Right lobe of liver (tissue), 6 donors: ENCODE measurements at regions not wholly inside any gene's neighbourhood (a gene's known extent, or its start where the extent isn't known, plus 50 kb on each side); places are given as distances from the start of the nearest gene placed in this dataset.
A peak's percentile ranks its signal among the peaks of the same experiment; 100 is the strongest.

Experiments
- ATAC-seq, 4 donors: fragments of 200-7000 bp; cut with Tn5 transposase; one replicate each; pipeline ENCODE4 v1.9.1; 2020; ENCODE audit warnings: mild to moderate bottlenecking in 4 of 4, moderate library complexity in 4 of 4
- DNase-seq, 3 donors: peaks; one replicate each; pipeline ENCODE4 v3.0.0-alpha.2; 2020
- H3K27ac ChIP-seq, 3 donors: fragments of 200-600 bp; one replicate each; pipeline ENCODE4 v1.8.0; 2022
- H3K27me3 ChIP-seq, 2 donors: fragments of 200-600 bp; one replicate each; pipeline ENCODE4 v1.8.0; 2022
- H3K36me3 ChIP-seq, 4 donors: fragments of 200-600 bp; sonication (generic) in 1 of 4; one replicate each; pipeline versions ENCODE4 v1.5.1 to v1.8.0; 2017 to 2022; ENCODE audit warnings: control low read depth in 1 of 4
- H3K4me1 ChIP-seq, 4 donors: fragments of 200-600 bp; sonication (generic) in 1 of 4; one replicate each; pipeline versions ENCODE4 v1.5.1 to v1.8.0; 2017 to 2022; ENCODE audit warnings: control low read depth in 1 of 4
- H3K4me3 ChIP-seq, 3 donors: fragments of 200-600 bp; one replicate each; pipeline ENCODE4 v1.8.0; 2022
- H3K9me3 ChIP-seq, 4 donors: fragments of 200-600 bp; sonication (generic) in 1 of 4; one replicate each; pipeline versions ENCODE4 v1.5.1 to v1.8.0; 2017 to 2022; ENCODE audit warnings: control low read depth in 1 of 4
- CTCF ChIP-seq, 4 donors: fragments of 200-600 bp in 3 of 4; fragments of 450-650 bp in 1 of 4; IDR thresholded peaks; one replicate each; pipeline versions ENCODE4 v1.5.1 to v1.8.0; 2016 to 2022; ENCODE audit warnings: antibody characterized with exemption in 4 of 4, mild to moderate bottlenecking in 2 of 4
- POLR2A ChIP-seq: fragments of 450-650 bp; IDR thresholded peaks from one replicate; pipeline ENCODE4 v1.6.1; 2017; ENCODE audit warnings: antibody characterized with exemption, mild to moderate bottlenecking
- WGBS: methylation state at CpG from one replicate; pipeline ENCODE4 v1.1.6; 2018; ENCODE audit warnings: low coverage, low lambda C conversion rate; ENCODE audit not compliant: insufficient coverage; ENCODE audit errors: missing lambda C conversion rate; 5-methylcytosine and 5-hydroxymethylcytosine counted together
- intact Hi-C, 2 donors: fragments of 100-400 bp; cut with DNase I; formaldehyde crosslinking; loops; one replicate each; pipeline versions ENCODE4 v1.11.2 to v1.14.1; 2022
- donor health status: DM: no; HTN: yes; CAD: no.
- donor health status: DM: no; HTN: no; CAD: no.
- donor health status: DM: no; HTN: no; CAD: no.
- donor health status: DM: no; HTN: yes; CAD: no.
- donor health status: DM: no; HTN: yes; CAD: no.

- H3K4me3 ChIP-seq: no peak overlapping the region
- H3K4me1 ChIP-seq: no peaks in the 10 kb centered on the region
- no peaks in the 10 kb centered on the region for H3K9me3 ChIP-seq
- no peaks in the 10 kb centered on the region for H3K36me3 ChIP-seq
- no peaks in the 10 kb centered on the region for H3K27me3 ChIP-seq
- no peak for ATAC-seq
- no peak for TF ChIP-seq POLR2A
- TF ChIP-seq CTCF (IDR thresholded peaks at IDR 0.05): no peak
- intact Hi-C loops: no loop called here
- 100% methylated on average over 1 of the region's 3 CpGs for WGBS
- DNase-seq: no peak
- no peak overlapping the region for H3K27ac ChIP-seq
Observed at GRCh38 chr10:91570220-91570619, 62.7 kb downstream of the PPP1R3C start.

GRCh38 chr10:91569522-91569921, 63.3 kb downstream of the PPP1R3C start:
- intact Hi-C loops: loop anchor here in 1 of 2 donors (10.0 kb wide), 1 partner anchor 55 kb away; no protein-coding TSS in a partner anchor
- no peak for TF ChIP-seq POLR2A
- TF ChIP-seq CTCF (IDR thresholded peaks at IDR 0.05): no peak
- DNase-seq (no peak), ATAC-seq (no peak)
- H3K27me3 ChIP-seq: no peaks in the 10 kb centered on the region
- H3K4me1 ChIP-seq: no peaks in the 10 kb centered on the region
- no peaks in the 10 kb centered on the region for H3K9me3 ChIP-seq
- H3K4me3 ChIP-seq: no peak overlapping the region
- no peak overlapping the region for H3K27ac ChIP-seq
- no peaks in the 10 kb centered on the region for H3K36me3 ChIP-seq

GRCh38 chr10:91567815-91568214, 65.1 kb downstream of the PPP1R3C start:
- no peak for DNase-seq
- Histone ChIP-seq H3K9me3 (no peaks in the 10 kb centered on the region), H3K4me3 (no peak overlapping the region), H3K27me3 (no peaks in the 10 kb centered on the region), H3K4me1 (no peaks in the 10 kb centered on the region), H3K36me3 (no peaks in the 10 kb centered on the region), H3K27ac (no peak overlapping the region)
- intact Hi-C loops: loop anchor here in 1 of 2 donors (10.0 kb wide), 1 partner anchor 57 kb away; no protein-coding TSS in a partner anchor
- WGBS: 61% methylated on average over 3 of the region's 3 CpGs
- peak in 1 of 4 donors; percentile 38 for ATAC-seq
- TF ChIP-seq POLR2A (no peak), CTCF (IDR thresholded peaks at IDR 0.05) (no peak)

- 62% methylated on average over 3 of the region's 3 CpGs for WGBS
- intact Hi-C loops: loop anchor here in 1 of 2 donors (10.0 kb wide), 1 partner anchor 59 kb away; no protein-coding TSS in a partner anchor
- H3K4me1 ChIP-seq: peaks cover 0 to 6% (median 0%) of the 10 kb centered on the region in 4 donors
- no peaks in the 10 kb centered on the region for H3K9me3 ChIP-seq
- TF ChIP-seq POLR2A (no peak), CTCF (IDR thresholded peaks at IDR 0.05) (no peak)
- DNase-seq (no peak), ATAC-seq (no peak)
- H3K36me3 ChIP-seq: no peaks in the 10 kb centered on the region
- H3K27me3 ChIP-seq: no peaks in the 10 kb centered on the region
- H3K27ac ChIP-seq: no peak overlapping the region
- H3K4me3 ChIP-seq: no peak overlapping the region
Observed at GRCh38 chr10:91566115-91566514, 66.8 kb downstream of the PPP1R3C start.

GRCh38 chr10:91565226-91565625, 67.6 kb downstream of the PPP1R3C start:
- H3K4me3 ChIP-seq: no peak overlapping the region
- 94% methylated on average over 2 of the region's 2 CpGs for WGBS
- no peak overlapping the region for H3K27ac ChIP-seq
- no peaks in the 10 kb centered on the region for H3K9me3 ChIP-seq
- TF ChIP-seq CTCF (IDR thresholded peaks at IDR 0.05) (no peak), POLR2A (no peak)
- H3K27me3 ChIP-seq: no peaks in the 10 kb centered on the region
- ATAC-seq: no peak
- no peak for DNase-seq
- H3K36me3 ChIP-seq: no peaks in the 10 kb centered on the region
- peaks cover 0 to 6% (median 0%) of the 10 kb centered on the region in 4 donors for H3K4me1 ChIP-seq
- intact Hi-C loops: loop anchor here in 1 of 2 donors (10.0 kb wide), 1 partner anchor 60 kb away; no protein-coding TSS in a partner anchor
